HepG2 (cell line): ENCODE measurements at regions not wholly inside any gene's neighbourhood (a gene's known extent, or its start where the extent isn't known, plus 50 kb on each side); places are given as distances from the start of the nearest gene placed in this dataset.

Source experiments
- BRCA1 ChIP-seq: sonication (generic); formaldehyde crosslinking; IDR thresholded peaks from 2 replicates; pipeline ENCODE4 v1.4.0; 2020; ENCODE audit warnings: missing genetic modification reagents
- CAMTA2 ChIP-seq: sonication (generic); formaldehyde crosslinking; IDR thresholded peaks from 2 replicates; pipeline ENCODE4 v1.4.0; 2020; ENCODE audit warnings: mild to moderate bottlenecking, missing genetic modification reagents, borderline replicate concordance
- CEBPB ChIP-seq: IDR thresholded peaks from 2 replicates; pipeline ENCODE4 v1.6.1; 2011; ENCODE audit warnings: low read depth, low read length, improper control_type of control experiment, borderline replicate concordance
- CTCF ChIP-seq: sonication (generic); formaldehyde crosslinking; IDR thresholded peaks from 2 replicates; pipeline ENCODE4 v1.5.0; 2020; ENCODE audit warnings: mild to moderate bottlenecking, missing genetic modification reagents, moderate library complexity
- EZH2 ChIP-seq: conservative IDR thresholded peaks from 2 replicates; pipeline ENCODE4 v1.6.1; 2012; ENCODE audit warnings: mild to moderate bottlenecking, low read depth, low read length, moderate library complexity
- HCFC1 ChIP-seq: fragments of 150-350 bp; IDR thresholded peaks from 2 replicates; pipeline ENCODE4 v1.6.1; 2014; ENCODE audit warnings: low read depth, low read length
- POLR2AphosphoS5 ChIP-seq: IDR thresholded peaks from 2 replicates; pipeline ENCODE4 v1.6.1; 2012; ENCODE audit warnings: low read depth, low read length
- ZBTB4 ChIP-seq: sonication (generic); formaldehyde crosslinking; IDR thresholded peaks from 2 replicates; pipeline ENCODE4 v1.4.0; 2020; ENCODE audit warnings: missing genetic modification reagents, mild to moderate bottlenecking, borderline replicate concordance
- ZMYM2 ChIP-seq: sonication (generic); formaldehyde crosslinking; IDR thresholded peaks from 2 replicates; pipeline ENCODE4 v1.8.0; 2022; ENCODE audit warnings: mild to moderate bottlenecking, missing genetic modification reagents

- TF ChIP-seq HCFC1 (no peak), POLR2AphosphoS5 (no peak), EZH2 (no peak), CTCF (CRISPR knock-in tag) (no peak), BRCA1 (CRISPR knock-in tag) (no peak), ZBTB4 (CRISPR knock-in tag) (no peak), CAMTA2 (CRISPR knock-in tag) (no peak), CEBPB (no peak), ZMYM2 (CRISPR knock-in tag) (no peak)
Measured at GRCh38 chr18:38284972-38285371, 719.4 kb upstream of the CELF4 start.
